ENCODE measurements at regions not wholly inside any gene's neighbourhood (a gene's known extent, or its start where the extent isn't known, plus 50 kb on each side); places are given as distances from the start of the nearest gene placed in this dataset.
A peak's percentile ranks its signal among the peaks of the same experiment; 100 is the strongest.

- no peak for TF ChIP-seq CTCF (conservative IDR thresholded peaks at IDR 0.05)
- Mint-ChIP-seq H3K27me3 (ENCODE audit: insufficient read depth) (peaks cover 41% of the 10 kb centered on the region), H3K9me3 (peaks cover 20% of the 10 kb centered on the region), H3K27ac (peak overlapping the region; percentile 18), H3K36me3 (ENCODE audit: low read depth) (peaks cover 2% of the 10 kb centered on the region), H3K4me3 (peak overlapping the region; percentile 12), H3K4me1 (peaks cover 33% of the 10 kb centered on the region)
- no peak overlapping the region for H3K9ac ChIP-seq (ENCODE audit: extremely low read depth, low read length, poor library complexity, severe bottlenecking)
- peaks cover 12% of the 10 kb centered on the region for H3K9me3 ChIP-seq (ENCODE audit: control insufficient read depth, low read length)
- WGBS, 2 experiments (ENCODE audit: insufficient coverage in 1 of 2, insufficient read length in 1 of 2) = 0 to 3% methylated on average over 1 to 3 of the region's 3 CpGs
- H3K27ac ChIP-seq (ENCODE audit: low read depth, low read length) = no peak overlapping the region
- peaks cover 5% of the 10 kb centered on the region for H3K4me1 ChIP-seq (ENCODE audit: control insufficient read depth, insufficient read depth, low read length)
- no peaks in the 10 kb centered on the region for H3K36me3 ChIP-seq (ENCODE audit: control insufficient read depth, insufficient read depth, low read length)
- no peak overlapping the region for H3K4me3 ChIP-seq (ENCODE audit: low read length)
- DNase-seq = peak; percentile 84
- peaks cover 56% of the 10 kb centered on the region for H3K27me3 ChIP-seq (ENCODE audit: control insufficient read depth, insufficient read depth, low read length, poor library complexity, severe bottlenecking)
Observed at GRCh38 chr6:98525860-98526259, 308.5 kb upstream of the POU3F2 start.

GRCh38 chr6:98526465-98526864 lies 307.9 kb upstream of the POU3F2 start:
- H3K4me1 Mint-ChIP-seq = peaks cover 33% of the 10 kb centered on the region
- WGBS, 2 experiments (ENCODE audit: insufficient coverage in 1 of 2, insufficient read length in 1 of 2) = 79% methylated on average over 4 of the region's 5 CpGs; no CpG with 5 or more reads in 1 of the 2 experiments
- Histone ChIP-seq H3K9ac (ENCODE audit: extremely low read depth, low read length, poor library complexity, severe bottlenecking) (no peak overlapping the region), H3K36me3 (ENCODE audit: control insufficient read depth, insufficient read depth, low read length) (no peaks in the 10 kb centered on the region), H3K4me3 (ENCODE audit: low read length) (no peak overlapping the region), H3K4me1 (ENCODE audit: control insufficient read depth, insufficient read depth, low read length) (peaks cover 5% of the 10 kb centered on the region), H3K9me3 (ENCODE audit: control insufficient read depth, low read length) (peaks cover 12% of the 10 kb centered on the region), H3K27me3 (ENCODE audit: control insufficient read depth, insufficient read depth, low read length, poor library complexity, severe bottlenecking) (peaks cover 56% of the 10 kb centered on the region), H3K27ac (ENCODE audit: low read depth, low read length) (no peak overlapping the region)
- no peak overlapping the region for H3K27ac Mint-ChIP-seq
- H3K4me3 Mint-ChIP-seq = no peak overlapping the region
- H3K36me3 Mint-ChIP-seq (ENCODE audit: low read depth) = peaks cover 2% of the 10 kb centered on the region
- DNase-seq = no peak
- peaks cover 13% of the 10 kb centered on the region for H3K9me3 Mint-ChIP-seq
- H3K27me3 Mint-ChIP-seq (ENCODE audit: insufficient read depth) = peaks cover 39% of the 10 kb centered on the region
- TF ChIP-seq CTCF (conservative IDR thresholded peaks at IDR 0.05) = no peak

GRCh38 chr6:98529364-98529763 lies 305.0 kb upstream of the POU3F2 start:
- H3K27ac ChIP-seq (ENCODE audit: low read depth, low read length) = no peak overlapping the region
- Mint-ChIP-seq H3K4me3 (no peak overlapping the region), H3K27ac (no peak overlapping the region), H3K36me3 (ENCODE audit: low read depth) (peaks cover 2% of the 10 kb centered on the region), H3K27me3 (ENCODE audit: insufficient read depth) (peaks cover 25% of the 10 kb centered on the region), H3K9me3 (peaks cover 11% of the 10 kb centered on the region), H3K4me1 (peaks cover 33% of the 10 kb centered on the region)
- no peak for TF ChIP-seq CTCF (conservative IDR thresholded peaks at IDR 0.05)
- H3K36me3 ChIP-seq (ENCODE audit: control insufficient read depth, insufficient read depth, low read length) = no peaks in the 10 kb centered on the region
- H3K9ac ChIP-seq (ENCODE audit: extremely low read depth, low read length, poor library complexity, severe bottlenecking) = no peak overlapping the region
- peaks cover 5% of the 10 kb centered on the region for H3K4me1 ChIP-seq (ENCODE audit: control insufficient read depth, insufficient read depth, low read length)
- peaks cover 51% of the 10 kb centered on the region for H3K27me3 ChIP-seq (ENCODE audit: control insufficient read depth, insufficient read depth, low read length, poor library complexity, severe bottlenecking)
- H3K4me3 ChIP-seq (ENCODE audit: low read length) = no peak overlapping the region
- WGBS, 2 experiments (ENCODE audit: insufficient coverage in 1 of 2, insufficient read length in 1 of 2) = 86 to 95% methylated on average over 9 of the region's 9 CpGs
- DNase-seq = no peak
- H3K9me3 ChIP-seq (ENCODE audit: control insufficient read depth, low read length) = peaks cover 17% of the 10 kb centered on the region
